OCI-LY7 (cell line): ENCODE measurements at regions not wholly inside any gene's neighbourhood (a gene's known extent, or its start where the extent isn't known, plus 50 kb on each side); places are given as distances from the start of the nearest gene placed in this dataset.

Experiments
- BruUV-seq: library from RNA; stranded (reverse); fragments of 400-500 nt; replicated peaks from 2 replicates; lab custom pipeline; 2021; lab: Mats Ljungman, UMichigan
- CTCF ChIA-PET: fragments of 300-600 bp; sonication (Branson Sonifier 250); formaldehyde crosslinking; loops from one replicate; lab custom pipeline; 2022; ENCODE audit warnings: antibody characterized with exemption; ENCODE audit not compliant: unreplicated experiment; lab: Charles Lee
- POLR2A ChIA-PET: fragments of 300-600 bp; sonication (Branson Sonifier 250); formaldehyde crosslinking; loops from one replicate; lab custom pipeline; 2022; ENCODE audit warnings: antibody characterized with exemption; lab: Charles Lee
- DNase-seq: peaks from one replicate; pipeline ENCODE4 v3.0.0-alpha.2; 2015; ENCODE audit warnings: low spot score
- H2AFZ ChIP-seq: fragments of 200-600 bp; sonication (generic), shearing (Covaris generic); 2 replicates; pipeline ENCODE4 v1.6.1; 2014; ENCODE audit warnings: mild to moderate bottlenecking, antibody characterized with exemption, low read length, moderate library complexity
- H3K27ac ChIP-seq: fragments of 200-600 bp; sonication (generic); 2 replicates; pipeline ENCODE4 v1.5.1; 2014; ENCODE audit warnings: mixed run types, low read depth, mild to moderate bottlenecking, moderate library complexity, low read length, inconsistent platforms; ENCODE audit not compliant: poor library complexity, severe bottlenecking
- H3K36me3 ChIP-seq: fragments of 200-600 bp; sonication (generic); 2 replicates; pipeline ENCODE4 v1.6.1; 2014; ENCODE audit warnings: mild to moderate bottlenecking, antibody characterized with exemption, low read length, moderate library complexity, mixed read lengths; ENCODE audit not compliant: insufficient read depth
- H3K4me1 ChIP-seq: fragments of 200-600 bp; sonication (generic); 2 replicates; pipeline ENCODE4 v1.5.1; 2014; ENCODE audit warnings: mild to moderate bottlenecking, low read length; ENCODE audit not compliant: insufficient read depth, poor library complexity, severe bottlenecking
- H3K4me2 ChIP-seq: fragments of 200-600 bp; sonication (generic); 2 replicates; pipeline ENCODE4 v1.6.1; 2014; ENCODE audit warnings: mild to moderate bottlenecking, low read length
- H3K4me3 ChIP-seq: fragments of 200-600 bp; sonication (generic); 2 replicates; pipeline ENCODE4 v1.5.1; 2014; ENCODE audit warnings: mild to moderate bottlenecking, low read depth, low read length; ENCODE audit not compliant: poor library complexity, severe bottlenecking
- H3K79me2 ChIP-seq: fragments of 200-600 bp; sonication (generic); 2 replicates; pipeline ENCODE4 v1.6.1; 2016; ENCODE audit warnings: low read depth, mild to moderate bottlenecking, low read length, moderate library complexity, mixed read lengths; ENCODE audit not compliant: insufficient read depth
- H3K9me2 ChIP-seq: fragments of 200-600 bp; sonication (generic); 2 replicates; pipeline ENCODE4 v1.6.1; 2016; ENCODE audit warnings: mild to moderate bottlenecking, low read length, mixed read lengths; ENCODE audit not compliant: insufficient read depth
- H3K9me3 ChIP-seq: fragments of 200-600 bp; sonication (generic); 2 replicates; pipeline ENCODE4 v1.6.1; 2014; ENCODE audit warnings: mild to moderate bottlenecking, mixed run types, low read length, mixed read lengths
- H4K20me1 ChIP-seq: fragments of 200-600 bp; sonication (generic); 2 replicates; pipeline ENCODE4 v1.6.1; 2014; ENCODE audit warnings: mild to moderate bottlenecking, antibody characterized with exemption, low read length, moderate library complexity, mixed read lengths; ENCODE audit not compliant: insufficient read depth
- EZH2phosphoT487 ChIP-seq: fragments of 200-600 bp; sonication (generic); IDR thresholded peaks from 2 replicates; pipeline ENCODE4 v1.6.1; 2018; ENCODE audit warnings: low read depth, borderline replicate concordance, mild to moderate bottlenecking, mixed run types, antibody characterized with exemption, low read length, moderate library complexity, mixed read lengths
- intact Hi-C: fragments of 100-400 bp; cut with micrococcal nuclease; formaldehyde crosslinking; loops from one replicate; pipeline ENCODE4 v1.10.0; 2022; ENCODE audit not compliant: unreplicated experiment
- TF ChIP-seq, protein P1 (sequence below): fragments of 200-600 bp; sonication (generic); conservative IDR thresholded peaks from 2 replicates; pipeline ENCODE4 v1.5.1; 2014; ENCODE audit warnings: mild to moderate bottlenecking, antibody characterized with exemption, low read length, moderate library complexity, mixed read lengths

DNA sequence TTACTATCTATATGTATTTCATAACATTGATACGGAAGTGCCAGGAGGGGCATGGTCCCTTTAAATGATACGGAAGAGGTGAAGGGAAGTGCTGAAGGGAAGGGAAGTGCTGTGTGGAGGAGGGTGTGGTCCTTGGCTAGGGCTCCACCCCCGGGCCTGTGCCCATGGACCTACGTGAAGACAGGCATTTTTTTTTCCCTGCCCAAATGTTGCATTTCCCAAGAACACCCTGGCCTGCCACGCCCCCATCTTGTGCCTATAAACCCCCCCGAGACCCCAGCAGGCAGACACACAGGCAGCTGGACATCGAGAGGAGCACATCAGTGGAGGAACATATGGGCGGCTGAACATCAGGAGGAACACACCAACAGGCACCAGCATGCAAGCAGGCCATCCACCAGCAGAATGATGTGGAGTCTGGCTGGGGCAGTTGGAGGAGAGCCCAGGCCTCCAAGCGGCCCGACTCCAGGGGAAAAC is 134.1 kb downstream of the SLC41A2 start:
- POLR2A ChIA-PET = no interaction called here
- H3K9me3 ChIP-seq = peaks cover 12% of the 10 kb centered on the region
- intact Hi-C loops = loop anchor here (10.0 kb wide), 1 partner anchor 231 kb away; no protein-coding TSS in a partner anchor

DNA sequence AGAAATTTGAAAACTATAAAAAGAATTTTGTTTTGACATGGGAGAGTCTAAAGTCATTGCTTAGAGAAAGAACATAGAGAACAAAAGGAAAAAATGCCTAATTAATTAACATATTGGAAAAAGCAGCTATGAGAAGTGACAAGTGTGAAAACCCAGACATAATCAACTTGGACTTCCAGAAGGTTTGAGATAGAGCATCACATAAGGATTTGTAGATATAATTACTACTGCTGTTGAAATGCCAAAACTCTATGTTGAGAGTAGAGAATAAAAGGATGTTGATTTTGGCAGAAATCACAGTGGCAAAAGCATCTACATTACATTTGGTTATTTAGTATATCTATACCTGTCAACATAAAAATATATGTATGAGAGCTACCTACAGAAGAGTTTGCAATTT is 135.1 kb downstream of the SLC41A2 start:
- Histone ChIP-seq H3K36me3 (no peaks in the 10 kb centered on the region), H3K79me2 (no peaks in the 10 kb centered on the region), H3K4me3 (no peak overlapping the region), H3K9me2 (no peaks in the 10 kb centered on the region), H3K4me2 (no peak overlapping the region), H4K20me1 (no peaks in the 10 kb centered on the region), H2AFZ (no peak overlapping the region), H3K9me3 (peaks cover 12% of the 10 kb centered on the region), H3K4me1 (no peaks in the 10 kb centered on the region), H3K27ac (no peak overlapping the region)
- POLR2A ChIA-PET = interaction anchor here (0.7 kb wide), 2 partner anchors 34 to 211 kb away, joined by 3 read pairs; no protein-coding TSS in a partner anchor
- CTCF ChIA-PET = no interaction called here
- BruUV-seq = no TSS peak
- TF ChIP-seq EZH2phosphoT487 = no peak
- TF ChIP-seq, protein P1, sequence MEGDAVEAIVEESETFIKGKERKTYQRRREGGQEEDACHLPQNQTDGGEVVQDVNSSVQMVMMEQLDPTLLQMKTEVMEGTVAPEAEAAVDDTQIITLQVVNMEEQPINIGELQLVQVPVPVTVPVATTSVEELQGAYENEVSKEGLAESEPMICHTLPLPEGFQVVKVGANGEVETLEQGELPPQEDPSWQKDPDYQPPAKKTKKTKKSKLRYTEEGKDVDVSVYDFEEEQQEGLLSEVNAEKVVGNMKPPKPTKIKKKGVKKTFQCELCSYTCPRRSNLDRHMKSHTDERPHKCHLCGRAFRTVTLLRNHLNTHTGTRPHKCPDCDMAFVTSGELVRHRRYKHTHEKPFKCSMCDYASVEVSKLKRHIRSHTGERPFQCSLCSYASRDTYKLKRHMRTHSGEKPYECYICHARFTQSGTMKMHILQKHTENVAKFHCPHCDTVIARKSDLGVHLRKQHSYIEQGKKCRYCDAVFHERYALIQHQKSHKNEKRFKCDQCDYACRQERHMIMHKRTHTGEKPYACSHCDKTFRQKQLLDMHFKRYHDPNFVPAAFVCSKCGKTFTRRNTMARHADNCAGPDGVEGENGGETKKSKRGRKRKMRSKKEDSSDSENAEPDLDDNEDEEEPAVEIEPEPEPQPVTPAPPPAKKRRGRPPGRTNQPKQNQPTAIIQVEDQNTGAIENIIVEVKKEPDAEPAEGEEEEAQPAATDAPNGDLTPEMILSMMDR = no peak
- intact Hi-C loops = loop anchor here (10.0 kb wide), 1 partner anchor 232 kb away; no protein-coding TSS in a partner anchor
- DNase-seq = no peak

More for the DNA sequence above, 134.1 kb downstream of the SLC41A2 start:
- Histone ChIP-seq H3K4me3 (no peak overlapping the region), H4K20me1 (no peaks in the 10 kb centered on the region), H3K79me2 (no peaks in the 10 kb centered on the region), H3K9me2 (no peaks in the 10 kb centered on the region), H2AFZ (no peak overlapping the region), H3K4me2 (no peak overlapping the region), H3K4me1 (no peaks in the 10 kb centered on the region), H3K27ac (no peak overlapping the region), H3K36me3 (no peaks in the 10 kb centered on the region)
- CTCF ChIA-PET = no interaction called here
- no peak for TF ChIP-seq EZH2phosphoT487
- TF ChIP-seq, protein P1 = no peak
- BruUV-seq = no TSS peak
- no peak for DNase-seq

DNA sequence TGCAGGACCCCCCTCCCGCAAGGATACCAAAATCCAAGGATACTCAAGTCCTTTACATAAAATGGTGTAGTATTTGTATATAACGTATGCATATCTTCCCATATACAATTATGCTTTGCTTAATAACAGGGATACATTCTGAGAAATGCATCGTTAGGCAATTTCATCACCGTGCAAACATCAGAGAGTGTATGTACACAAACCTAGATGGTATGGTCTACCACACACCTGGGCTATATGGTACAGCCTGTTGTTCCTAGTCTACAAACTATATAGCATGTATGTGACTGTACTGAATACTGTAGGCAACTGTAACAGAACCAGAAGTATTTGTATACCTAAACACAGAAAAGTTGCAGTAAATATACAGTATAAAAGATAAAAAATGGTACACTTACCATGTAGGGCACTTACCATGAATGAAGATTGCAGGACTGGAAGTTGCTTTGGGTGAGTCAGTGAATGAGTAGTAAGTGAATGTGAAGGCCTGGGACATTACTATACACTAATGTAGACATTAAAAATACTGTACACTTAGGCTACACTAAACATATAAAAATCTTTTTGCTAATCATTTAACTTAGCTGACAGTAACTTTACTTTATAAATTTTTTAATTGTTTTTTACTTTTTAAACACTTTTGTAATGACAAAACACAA is 141.1 kb downstream of the SLC41A2 start:
- CTCF ChIA-PET = no interaction called here
- DNase-seq = no peak
- TF ChIP-seq, protein P1 = no peak
- TF ChIP-seq EZH2phosphoT487 = no peak
- intact Hi-C loops = no loop called here
- no peaks in the 10 kb centered on the region for H3K9me3 ChIP-seq
- no TSS peak for BruUV-seq
- no peaks in the 10 kb centered on the region for H3K9me2 ChIP-seq
- no peak overlapping the region for H3K27ac ChIP-seq
- no peak overlapping the region for H3K4me3 ChIP-seq
- no peaks in the 10 kb centered on the region for H4K20me1 ChIP-seq
- no peaks in the 10 kb centered on the region for H3K36me3 ChIP-seq
- H3K79me2 ChIP-seq = no peaks in the 10 kb centered on the region
- POLR2A ChIA-PET = interaction anchor here (0.6 to 0.7 kb wide), 4 partner anchors 154 to 1014 kb away, joined by 3 to 4 read pairs (median 3); no protein-coding TSS in a partner anchor
- no peak overlapping the region for H2AFZ ChIP-seq
- H3K4me1 ChIP-seq = no peaks in the 10 kb centered on the region
- H3K4me2 ChIP-seq = no peak overlapping the region
